Stimulated activated effector memory CD8-positive, alpha-beta T cell treated with anti-CD3 and anti-CD28 coated beads, Interleukin-12 subunit alpha, Interleukin-12 subunit beta, amount 100 ng/mL, for 72 hours (primary cell): ENCODE measurements at regions not wholly inside any gene's neighbourhood (a gene's known extent, or its start where the extent isn't known, plus 50 kb on each side); places are given as distances from the start of the nearest gene placed in this dataset.

Experiments used
- ATAC-seq: fragments of 150-1000 bp; cut with Tn5 transposase; 2 replicates; pipeline ENCODE4 v1.10.0; 2021
- DNase-seq, 2 donors: peaks; one replicate each; pipeline ENCODE4 v3.0.0; 2021 to 2022; ENCODE audit warnings: low spot score in 2 of 2
- H3K27ac Mint-ChIP-seq: one replicate; pipeline ENCODE4 v1.8.0; 2022; ENCODE audit warnings: mild to moderate bottlenecking, mixed read lengths
- H3K36me3 Mint-ChIP-seq: one replicate; pipeline ENCODE4 v1.8.0; 2022; ENCODE audit warnings: mild to moderate bottlenecking, mixed read lengths
- H3K4me1 Mint-ChIP-seq: one replicate; pipeline ENCODE4 v1.8.0; 2022; ENCODE audit warnings: mixed read lengths
- H3K4me3 Mint-ChIP-seq: one replicate; pipeline ENCODE4 v1.8.0; 2022; ENCODE audit warnings: mild to moderate bottlenecking, mixed read lengths
- H3K9me3 Mint-ChIP-seq: one replicate; pipeline ENCODE4 v1.8.0; 2022; ENCODE audit warnings: mixed read lengths

GRCh38 chr9:79131824-79132377, 439.9 kb upstream of the TLE4 start:
- ATAC-seq (peak; percentile 39), DNase-seq (no peak)
- H3K9me3 Mint-ChIP-seq = no peaks in the 10 kb centered on the region
- H3K4me1 Mint-ChIP-seq = no peaks in the 10 kb centered on the region
- no peak overlapping the region for H3K4me3 Mint-ChIP-seq
- no peaks in the 10 kb centered on the region for H3K36me3 Mint-ChIP-seq
- H3K27ac Mint-ChIP-seq = no peak overlapping the region

- Mint-ChIP-seq H3K36me3 (no peaks in the 10 kb centered on the region), H3K9me3 (no peaks in the 10 kb centered on the region), H3K4me3 (no peak overlapping the region), H3K4me1 (no peaks in the 10 kb centered on the region), H3K27ac (no peak overlapping the region)
- no peak for DNase-seq
- no peak for ATAC-seq
These were observed 437.1 kb upstream of the TLE4 start for GRCh38 chr9:79134654-79135053.

- Mint-ChIP-seq H3K4me3 (no peak overlapping the region), H3K9me3 (no peaks in the 10 kb centered on the region), H3K27ac (no peak overlapping the region), H3K4me1 (no peaks in the 10 kb centered on the region), H3K36me3 (no peaks in the 10 kb centered on the region)
- no peak for DNase-seq
- ATAC-seq = no peak
These were observed 435.9 kb upstream of the TLE4 start for GRCh38 chr9:79135681-79136415.

- Mint-ChIP-seq H3K4me1 (no peaks in the 10 kb centered on the region), H3K9me3 (no peaks in the 10 kb centered on the region), H3K27ac (no peak overlapping the region), H3K36me3 (no peaks in the 10 kb centered on the region), H3K4me3 (no peak overlapping the region)
- ATAC-seq (no peak), DNase-seq (no peak)
These were observed 431.0 kb upstream of the TLE4 start for GRCh38 chr9:79140751-79141150.

GRCh38 chr9:79143211-79143610, 428.6 kb upstream of the TLE4 start:
- Mint-ChIP-seq H3K9me3 (no peaks in the 10 kb centered on the region), H3K4me1 (no peaks in the 10 kb centered on the region), H3K4me3 (no peak overlapping the region), H3K27ac (no peak overlapping the region), H3K36me3 (no peaks in the 10 kb centered on the region)
- no peak for ATAC-seq
- DNase-seq = no peak

- no peak for DNase-seq
- H3K27ac Mint-ChIP-seq = no peak overlapping the region
- H3K9me3 Mint-ChIP-seq = no peaks in the 10 kb centered on the region
- ATAC-seq = no peak
- no peak overlapping the region for H3K4me3 Mint-ChIP-seq
- H3K36me3 Mint-ChIP-seq = no peaks in the 10 kb centered on the region
- H3K4me1 Mint-ChIP-seq = no peaks in the 10 kb centered on the region
These were observed 426.3 kb upstream of the TLE4 start for GRCh38 chr9:79145442-79145841.

- no peak overlapping the region for H3K4me3 Mint-ChIP-seq
- no peak overlapping the region for H3K27ac Mint-ChIP-seq
- no peaks in the 10 kb centered on the region for H3K9me3 Mint-ChIP-seq
- DNase-seq (no peak), ATAC-seq (no peak)
- no peaks in the 10 kb centered on the region for H3K36me3 Mint-ChIP-seq
- H3K4me1 Mint-ChIP-seq = no peaks in the 10 kb centered on the region
These were observed 422.2 kb upstream of the TLE4 start for GRCh38 chr9:79149585-79149984.

- no peak for ATAC-seq
- H3K36me3 Mint-ChIP-seq = no peaks in the 10 kb centered on the region
- no peaks in the 10 kb centered on the region for H3K4me1 Mint-ChIP-seq
These were observed 420.0 kb upstream of the TLE4 start for GRCh38 chr9:79151791-79152190.

GRCh38 chr9:79152306-79152705, 419.5 kb upstream of the TLE4 start:
- H3K36me3 Mint-ChIP-seq = no peaks in the 10 kb centered on the region
- H3K9me3 Mint-ChIP-seq = no peaks in the 10 kb centered on the region
- ATAC-seq (no peak), DNase-seq (no peak)
- H3K4me1 Mint-ChIP-seq = no peaks in the 10 kb centered on the region
- H3K4me3 Mint-ChIP-seq = no peak overlapping the region
- no peak overlapping the region for H3K27ac Mint-ChIP-seq

More at GRCh38 chr9:79151791-79152190, 420.0 kb upstream of the TLE4 start:
- no peak for DNase-seq
- Mint-ChIP-seq H3K9me3 (no peaks in the 10 kb centered on the region), H3K4me3 (no peak overlapping the region), H3K27ac (no peak overlapping the region)

GRCh38 chr9:79154806-79155205, 417.0 kb upstream of the TLE4 start:
- Mint-ChIP-seq H3K4me1 (no peaks in the 10 kb centered on the region), H3K4me3 (no peak overlapping the region), H3K36me3 (no peaks in the 10 kb centered on the region), H3K9me3 (no peaks in the 10 kb centered on the region), H3K27ac (no peak overlapping the region)
- ATAC-seq = no peak
- no peak for DNase-seq

GRCh38 chr9:79155308-79155707, 416.5 kb upstream of the TLE4 start:
- DNase-seq (no peak), ATAC-seq (no peak)
- H3K36me3 Mint-ChIP-seq = no peaks in the 10 kb centered on the region
- H3K27ac Mint-ChIP-seq = no peak overlapping the region
- H3K4me3 Mint-ChIP-seq = no peak overlapping the region
- H3K9me3 Mint-ChIP-seq = no peaks in the 10 kb centered on the region
- no peaks in the 10 kb centered on the region for H3K4me1 Mint-ChIP-seq

GRCh38 chr9:79163544-79163943, 408.2 kb upstream of the TLE4 start:
- H3K9me3 Mint-ChIP-seq = no peaks in the 10 kb centered on the region
- DNase-seq (no peak), ATAC-seq (no peak)
- H3K27ac Mint-ChIP-seq = no peak overlapping the region
- no peak overlapping the region for H3K4me3 Mint-ChIP-seq
- H3K36me3 Mint-ChIP-seq = no peaks in the 10 kb centered on the region
- H3K4me1 Mint-ChIP-seq = no peaks in the 10 kb centered on the region

- no peak for ATAC-seq
- H3K4me1 Mint-ChIP-seq = no peaks in the 10 kb centered on the region
- no peaks in the 10 kb centered on the region for H3K36me3 Mint-ChIP-seq
- H3K4me3 Mint-ChIP-seq = no peak overlapping the region
- peaks cover 2% of the 10 kb centered on the region for H3K9me3 Mint-ChIP-seq
- no peak for DNase-seq
- no peak overlapping the region for H3K27ac Mint-ChIP-seq
These were observed 407.4 kb upstream of the TLE4 start for GRCh38 chr9:79164406-79164805.

- no peak for DNase-seq
- Mint-ChIP-seq H3K9me3 (peaks cover 6% of the 10 kb centered on the region), H3K4me3 (no peak overlapping the region), H3K4me1 (no peaks in the 10 kb centered on the region), H3K27ac (no peak overlapping the region), H3K36me3 (no peaks in the 10 kb centered on the region)
- ATAC-seq = no peak
These were observed 406.6 kb upstream of the TLE4 start for GRCh38 chr9:79165020-79165780.

GRCh38 chr9:79166005-79166404, 405.8 kb upstream of the TLE4 start:
- no peaks in the 10 kb centered on the region for H3K4me1 Mint-ChIP-seq
- DNase-seq (no peak), ATAC-seq (no peak)
- no peaks in the 10 kb centered on the region for H3K36me3 Mint-ChIP-seq
- H3K27ac Mint-ChIP-seq = no peak overlapping the region
- H3K9me3 Mint-ChIP-seq = peaks cover 10% of the 10 kb centered on the region
- no peak overlapping the region for H3K4me3 Mint-ChIP-seq

- H3K36me3 Mint-ChIP-seq = no peaks in the 10 kb centered on the region
- ATAC-seq (no peak), DNase-seq (no peak)
- H3K4me3 Mint-ChIP-seq = no peak overlapping the region
- H3K9me3 Mint-ChIP-seq = peaks cover 10% of the 10 kb centered on the region
- H3K27ac Mint-ChIP-seq = no peak overlapping the region
- H3K4me1 Mint-ChIP-seq = no peaks in the 10 kb centered on the region
These were observed 401.1 kb upstream of the TLE4 start for GRCh38 chr9:79170643-79171042.
